Uterus (tissue), 2 donors: ENCODE measurements at regions not wholly inside any gene's neighbourhood (a gene's known extent, or its start where the extent isn't known, plus 50 kb on each side); places are given as distances from the start of the nearest gene placed in this dataset.

Source experiments
- POLR2A ChIP-seq, 2 donors: fragments of 450-650 bp; IDR thresholded peaks; one replicate each; pipeline ENCODE4 v1.6.1; 2016; ENCODE audit warnings: antibody characterized with exemption in 2 of 2, mild to moderate bottlenecking in 1 of 2, moderate library complexity in 1 of 2
- TF ChIP-seq, protein P1 (sequence below), 4 experiments: fragments of 200-600 bp in 2 of 4; fragments of 450-650 bp in 2 of 4; sonication (generic) in 2 of 4; IDR thresholded peaks; one replicate each; pipeline ENCODE4 v1.5.1; 2016 to 2019; ENCODE audit warnings: antibody characterized with exemption in 4 of 4, mild to moderate bottlenecking in 2 of 4, moderate library complexity in 1 of 4

DNA sequence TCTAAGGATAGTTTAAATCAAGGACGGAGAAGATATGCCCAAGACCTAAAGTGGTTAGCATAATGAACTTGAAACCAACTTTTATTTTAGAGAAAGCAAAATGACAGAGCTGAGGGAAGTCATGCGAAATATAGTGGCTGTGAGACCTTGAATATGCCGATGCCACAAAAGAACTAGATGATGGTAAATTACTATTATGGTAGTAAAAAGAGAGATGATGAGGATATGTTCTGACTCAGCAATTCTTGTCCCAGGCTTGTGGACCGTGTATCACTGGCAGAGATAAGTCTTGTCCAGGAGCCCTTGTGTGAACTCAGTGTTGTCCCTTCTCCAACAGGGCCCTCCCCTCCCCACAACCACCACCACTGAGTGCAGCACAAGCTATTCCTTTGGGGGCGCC is 1605.6 kb upstream of the TENM3 start:
- TF ChIP-seq, protein P1, sequence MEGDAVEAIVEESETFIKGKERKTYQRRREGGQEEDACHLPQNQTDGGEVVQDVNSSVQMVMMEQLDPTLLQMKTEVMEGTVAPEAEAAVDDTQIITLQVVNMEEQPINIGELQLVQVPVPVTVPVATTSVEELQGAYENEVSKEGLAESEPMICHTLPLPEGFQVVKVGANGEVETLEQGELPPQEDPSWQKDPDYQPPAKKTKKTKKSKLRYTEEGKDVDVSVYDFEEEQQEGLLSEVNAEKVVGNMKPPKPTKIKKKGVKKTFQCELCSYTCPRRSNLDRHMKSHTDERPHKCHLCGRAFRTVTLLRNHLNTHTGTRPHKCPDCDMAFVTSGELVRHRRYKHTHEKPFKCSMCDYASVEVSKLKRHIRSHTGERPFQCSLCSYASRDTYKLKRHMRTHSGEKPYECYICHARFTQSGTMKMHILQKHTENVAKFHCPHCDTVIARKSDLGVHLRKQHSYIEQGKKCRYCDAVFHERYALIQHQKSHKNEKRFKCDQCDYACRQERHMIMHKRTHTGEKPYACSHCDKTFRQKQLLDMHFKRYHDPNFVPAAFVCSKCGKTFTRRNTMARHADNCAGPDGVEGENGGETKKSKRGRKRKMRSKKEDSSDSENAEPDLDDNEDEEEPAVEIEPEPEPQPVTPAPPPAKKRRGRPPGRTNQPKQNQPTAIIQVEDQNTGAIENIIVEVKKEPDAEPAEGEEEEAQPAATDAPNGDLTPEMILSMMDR (IDR thresholded peaks at IDR 0.05), result no peak
- no peak for TF ChIP-seq POLR2A (IDR thresholded peaks at IDR 0.05)
